ENCODE measurements at regions not wholly inside any gene's neighbourhood (a gene's known extent, or its start where the extent isn't known, plus 50 kb on each side); places are given as distances from the start of the nearest gene placed in this dataset.

GRCh38 chr9:11107196-11107595 lies 494.4 kb upstream of the PTPRD start:
- no peak for TF ChIP-seq CTCF (IDR thresholded peaks at IDR 0.05; ENCODE audit: poor library complexity)
- TF ChIP-seq EZH2 (IDR thresholded peaks at IDR 0.05; ENCODE audit: borderline replicate concordance): no peak

All from hepatocyte (in vitro differentiated cells).